Panc1 (cell line): ENCODE measurements at regions not wholly inside any gene's neighbourhood (a gene's known extent, or its start where the extent isn't known, plus 50 kb on each side); places are given as distances from the start of the nearest gene placed in this dataset.

ENCODE experiments used
- ATAC-seq: fragments of 200-7000 bp; cut with Tn5 transposase; 2 replicates; pipeline ENCODE4 v1.9.1; 2020; ENCODE audit warnings: mild to moderate bottlenecking, moderate library complexity
- BruUV-seq: library from RNA; stranded (reverse); fragments of 400-500 nt; replicated peaks from 2 replicates; lab custom pipeline; 2021; lab: Mats Ljungman, UMichigan
- CTCF ChIA-PET: fragments of 300-600 bp; sonication (Branson Sonifier 250); formaldehyde crosslinking; loops from one replicate; lab custom pipeline; 2022; ENCODE audit warnings: antibody characterized with exemption; lab: Charles Lee
- POLR2A ChIA-PET: fragments of 300-600 bp; sonication (Branson Sonifier 250); formaldehyde crosslinking; loops from one replicate; lab custom pipeline; 2022; ENCODE audit warnings: antibody characterized with exemption; lab: Charles Lee
- DNase-seq: peaks from one replicate; pipeline ENCODE4 v3.0.0-alpha.2; 2010; ENCODE audit warnings: low read depth, low spot score
- H3K27ac ChIP-seq: 2 replicates; pipeline ENCODE4 v1.5.1; 2011; ENCODE audit warnings: mild to moderate bottlenecking, low read length, inconsistent platforms
- H3K27me3 ChIP-seq: fragments of 200-500 bp; sonication (Bioruptor generic); 2 replicates; pipeline ENCODE4 v1.6.0; 2014; ENCODE audit warnings: low read length, inconsistent platforms; ENCODE audit not compliant: control insufficient read depth, insufficient read depth
- H3K36me3 ChIP-seq: fragments of 200-500 bp; sonication (Bioruptor generic); 2 replicates; pipeline ENCODE4 v1.5.1; 2014; ENCODE audit warnings: inconsistent platforms, mild to moderate bottlenecking, low read length, moderate library complexity; ENCODE audit not compliant: control insufficient read depth, insufficient read depth
- H3K4me1 ChIP-seq: 2 replicates; pipeline ENCODE4 v1.5.1; 2011; ENCODE audit warnings: inconsistent platforms, mild to moderate bottlenecking, low read length, moderate library complexity; ENCODE audit not compliant: control insufficient read depth, insufficient read depth
- H3K4me3 ChIP-seq, 2 experiments: 2 replicates each; pipeline ENCODE4 v1.5.1; 2011 to 2012; ENCODE audit warnings: low read depth in 2 of 2, low read length in 2 of 2, mild to moderate bottlenecking in 2 of 2, inconsistent platforms in 1 of 2, moderate library complexity in 1 of 2
- H3K9me3 ChIP-seq: fragments of 200-500 bp; sonication (Bioruptor generic); 2 replicates; pipeline ENCODE4 v1.5.1; 2014; ENCODE audit warnings: low read depth, mild to moderate bottlenecking, inconsistent platforms, low read length, moderate library complexity; ENCODE audit not compliant: control insufficient read depth, insufficient read depth
- POLR2AphosphoS5 ChIP-seq: IDR thresholded peaks from 2 replicates; pipeline ENCODE4 v1.6.1; 2012; ENCODE audit warnings: mild to moderate bottlenecking, low read depth, low read length, moderate library complexity
- SIN3A ChIP-seq: IDR thresholded peaks from 2 replicates; pipeline ENCODE4 v1.6.1; 2012; ENCODE audit warnings: low read depth, mild to moderate bottlenecking, low read length, moderate library complexity, borderline replicate concordance; ENCODE audit not compliant: insufficient read depth
- TCF7L2 ChIP-seq: IDR thresholded peaks from 2 replicates; pipeline ENCODE4 v1.6.1; 2011; ENCODE audit warnings: mild to moderate bottlenecking, low read depth, low read length, inconsistent platforms
- in situ Hi-C: cut with HindIII; loops from 2 replicates; pipeline ENCODE4 v1.10.0; 2016; ENCODE audit warnings: low sequenced_read_pairs, low pct_unique_long_range_greater_than_20kb
- intact Hi-C: fragments of 100-400 bp; cut with micrococcal nuclease; formaldehyde crosslinking; loops from one replicate; pipeline ENCODE4 v1.10.0; 2022; ENCODE audit not compliant: unreplicated experiment
- TF ChIP-seq, protein P1 (sequence below), 2 experiments: IDR thresholded peaks; 2 replicates each; pipeline ENCODE4 v1.6.1; 2011 to 2012; ENCODE audit warnings: low read depth in 2 of 2, control low read depth in 1 of 2, low read length in 1 of 2, mild to moderate bottlenecking in 1 of 2, moderate library complexity in 1 of 2; ENCODE audit not compliant: insufficient read depth in 1 of 2
- TF ChIP-seq, protein P2 (sequence below): fragments of 450-650 bp; IDR thresholded peaks from 2 replicates; pipeline ENCODE4 v1.5.1; 2017; ENCODE audit warnings: mild to moderate bottlenecking

DNA sequence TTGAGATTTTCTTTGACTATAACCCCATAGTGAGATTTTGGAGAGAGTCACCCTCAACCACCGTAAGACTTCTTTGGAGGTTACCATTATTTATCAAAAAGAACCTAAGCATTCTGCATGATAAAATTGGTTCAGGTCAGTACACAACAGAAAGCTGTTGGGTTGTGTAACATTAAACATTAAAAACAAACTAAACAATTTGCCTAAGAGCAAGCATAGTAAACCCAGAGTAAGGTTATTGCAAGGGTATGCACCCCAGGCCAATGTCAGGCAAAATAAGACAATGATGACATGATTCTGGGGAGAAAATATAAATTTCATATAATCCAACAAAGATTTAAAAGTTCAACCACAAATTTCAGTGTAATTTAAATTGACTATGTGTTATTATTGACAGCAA, 472.4 kb downstream of the SH2D1A start:
- no peaks in the 10 kb centered on the region for H3K27me3 ChIP-seq
- ChIA-PET CTCF (no interaction called here), POLR2A (no interaction called here)
- no peaks in the 10 kb centered on the region for H3K4me1 ChIP-seq
- no peak overlapping the region for H3K4me3 ChIP-seq
- H3K36me3 ChIP-seq, result no peaks in the 10 kb centered on the region
- ATAC-seq, result no peak
- H3K27ac ChIP-seq, result no peak overlapping the region
- intact Hi-C loops, result no loop called here
- no peak for DNase-seq
- BruUV-seq, result no TSS peak
- no peaks in the 10 kb centered on the region for H3K9me3 ChIP-seq
- TF ChIP-seq SIN3A (no peak), POLR2AphosphoS5 (no peak), TCF7L2 (no peak)
- TF ChIP-seq, protein P1, sequence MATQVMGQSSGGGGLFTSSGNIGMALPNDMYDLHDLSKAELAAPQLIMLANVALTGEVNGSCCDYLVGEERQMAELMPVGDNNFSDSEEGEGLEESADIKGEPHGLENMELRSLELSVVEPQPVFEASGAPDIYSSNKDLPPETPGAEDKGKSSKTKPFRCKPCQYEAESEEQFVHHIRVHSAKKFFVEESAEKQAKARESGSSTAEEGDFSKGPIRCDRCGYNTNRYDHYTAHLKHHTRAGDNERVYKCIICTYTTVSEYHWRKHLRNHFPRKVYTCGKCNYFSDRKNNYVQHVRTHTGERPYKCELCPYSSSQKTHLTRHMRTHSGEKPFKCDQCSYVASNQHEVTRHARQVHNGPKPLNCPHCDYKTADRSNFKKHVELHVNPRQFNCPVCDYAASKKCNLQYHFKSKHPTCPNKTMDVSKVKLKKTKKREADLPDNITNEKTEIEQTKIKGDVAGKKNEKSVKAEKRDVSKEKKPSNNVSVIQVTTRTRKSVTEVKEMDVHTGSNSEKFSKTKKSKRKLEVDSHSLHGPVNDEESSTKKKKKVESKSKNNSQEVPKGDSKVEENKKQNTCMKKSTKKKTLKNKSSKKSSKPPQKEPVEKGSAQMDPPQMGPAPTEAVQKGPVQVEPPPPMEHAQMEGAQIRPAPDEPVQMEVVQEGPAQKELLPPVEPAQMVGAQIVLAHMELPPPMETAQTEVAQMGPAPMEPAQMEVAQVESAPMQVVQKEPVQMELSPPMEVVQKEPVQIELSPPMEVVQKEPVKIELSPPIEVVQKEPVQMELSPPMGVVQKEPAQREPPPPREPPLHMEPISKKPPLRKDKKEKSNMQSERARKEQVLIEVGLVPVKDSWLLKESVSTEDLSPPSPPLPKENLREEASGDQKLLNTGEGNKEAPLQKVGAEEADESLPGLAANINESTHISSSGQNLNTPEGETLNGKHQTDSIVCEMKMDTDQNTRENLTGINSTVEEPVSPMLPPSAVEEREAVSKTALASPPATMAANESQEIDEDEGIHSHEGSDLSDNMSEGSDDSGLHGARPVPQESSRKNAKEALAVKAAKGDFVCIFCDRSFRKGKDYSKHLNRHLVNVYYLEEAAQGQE (IDR thresholded peaks at IDR 0.05; ENCODE audit: insufficient read depth in 1 of 2, low read depth in 2 of 2, low read length in 1 of 2), result no peak
- TF ChIP-seq, protein P2, sequence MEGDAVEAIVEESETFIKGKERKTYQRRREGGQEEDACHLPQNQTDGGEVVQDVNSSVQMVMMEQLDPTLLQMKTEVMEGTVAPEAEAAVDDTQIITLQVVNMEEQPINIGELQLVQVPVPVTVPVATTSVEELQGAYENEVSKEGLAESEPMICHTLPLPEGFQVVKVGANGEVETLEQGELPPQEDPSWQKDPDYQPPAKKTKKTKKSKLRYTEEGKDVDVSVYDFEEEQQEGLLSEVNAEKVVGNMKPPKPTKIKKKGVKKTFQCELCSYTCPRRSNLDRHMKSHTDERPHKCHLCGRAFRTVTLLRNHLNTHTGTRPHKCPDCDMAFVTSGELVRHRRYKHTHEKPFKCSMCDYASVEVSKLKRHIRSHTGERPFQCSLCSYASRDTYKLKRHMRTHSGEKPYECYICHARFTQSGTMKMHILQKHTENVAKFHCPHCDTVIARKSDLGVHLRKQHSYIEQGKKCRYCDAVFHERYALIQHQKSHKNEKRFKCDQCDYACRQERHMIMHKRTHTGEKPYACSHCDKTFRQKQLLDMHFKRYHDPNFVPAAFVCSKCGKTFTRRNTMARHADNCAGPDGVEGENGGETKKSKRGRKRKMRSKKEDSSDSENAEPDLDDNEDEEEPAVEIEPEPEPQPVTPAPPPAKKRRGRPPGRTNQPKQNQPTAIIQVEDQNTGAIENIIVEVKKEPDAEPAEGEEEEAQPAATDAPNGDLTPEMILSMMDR, result no peak
- in situ Hi-C loops, result no loop called here

DNA sequence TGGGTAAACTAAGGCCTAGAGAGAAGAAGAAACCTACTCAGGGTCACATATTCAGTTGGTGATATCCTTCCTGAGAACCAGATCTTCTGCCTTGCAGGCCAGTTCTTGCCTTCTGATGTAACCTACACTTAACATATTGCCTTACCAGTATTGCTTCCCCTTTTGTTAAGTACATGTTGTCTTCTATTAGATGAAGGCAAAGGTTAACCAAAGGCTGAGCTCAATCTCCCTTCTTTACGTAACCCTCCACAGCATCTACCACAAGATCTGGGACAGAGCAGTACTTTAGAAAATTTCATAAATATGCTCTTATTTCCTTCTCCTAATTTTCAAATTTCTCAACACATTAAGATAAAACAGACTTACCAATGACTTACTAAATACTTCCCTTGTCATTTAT, 474.4 kb downstream of the SH2D1A start:
- Histone ChIP-seq H3K4me1 (no peaks in the 10 kb centered on the region), H3K27ac (no peak overlapping the region), H3K9me3 (no peaks in the 10 kb centered on the region), H3K36me3 (no peaks in the 10 kb centered on the region), H3K4me3 (no peak overlapping the region), H3K27me3 (no peaks in the 10 kb centered on the region)
- no TSS peak for BruUV-seq
- DNase-seq, result no peak
- TF ChIP-seq, protein P1 (IDR thresholded peaks at IDR 0.05; ENCODE audit: insufficient read depth in 1 of 2, low read depth in 2 of 2, low read length in 1 of 2), result no peak
- TF ChIP-seq POLR2AphosphoS5 (no peak), SIN3A (no peak), TCF7L2 (no peak)
- TF ChIP-seq, protein P2, result no peak
- intact Hi-C loops, result no loop called here
- CTCF ChIA-PET, result no interaction called here
- POLR2A ChIA-PET, result no interaction called here
- no peak for ATAC-seq
- in situ Hi-C loops, result no loop called here
